HG02981 (cell line): ENCODE measurements at regions not wholly inside any gene's neighbourhood (a gene's known extent, or its start where the extent isn't known, plus 50 kb on each side); places are given as distances from the start of the nearest gene placed in this dataset.
"Not testable (repeated sequence)": the region's sequence is repeated elsewhere in the genome, so short reads cannot be mapped to it uniquely, and the experiment has no call there.

ENCODE experiments used
- ATAC-seq: cut with Tn5 transposase; IDR thresholded peaks from one replicate; pipeline ENCODE4 v1.9.1; 2021; ENCODE audit warnings: mild to moderate bottlenecking, moderate library complexity; ENCODE audit not compliant: unreplicated experiment

DNA sequence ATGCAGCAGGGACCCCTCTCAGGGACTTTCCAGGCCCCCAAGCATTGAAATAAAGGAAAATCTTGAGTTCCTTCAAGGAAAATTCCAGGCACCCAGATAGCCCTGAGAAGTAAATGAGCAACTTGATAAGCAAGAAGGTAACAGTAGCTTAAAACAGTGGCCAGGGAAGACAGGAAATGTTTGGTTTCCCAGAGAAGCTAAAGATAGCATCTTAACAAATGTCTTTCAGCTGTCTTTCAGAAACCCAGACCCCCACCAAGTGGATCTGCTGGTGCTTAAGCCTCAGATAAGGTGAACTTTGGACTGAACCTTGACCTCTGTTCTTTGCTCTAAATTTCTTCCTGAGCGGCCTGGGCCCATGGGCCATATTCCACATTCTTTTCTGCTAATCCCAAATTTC is 117.8 kb upstream of the CST7 start:
- ATAC-seq = no peak

DNA sequence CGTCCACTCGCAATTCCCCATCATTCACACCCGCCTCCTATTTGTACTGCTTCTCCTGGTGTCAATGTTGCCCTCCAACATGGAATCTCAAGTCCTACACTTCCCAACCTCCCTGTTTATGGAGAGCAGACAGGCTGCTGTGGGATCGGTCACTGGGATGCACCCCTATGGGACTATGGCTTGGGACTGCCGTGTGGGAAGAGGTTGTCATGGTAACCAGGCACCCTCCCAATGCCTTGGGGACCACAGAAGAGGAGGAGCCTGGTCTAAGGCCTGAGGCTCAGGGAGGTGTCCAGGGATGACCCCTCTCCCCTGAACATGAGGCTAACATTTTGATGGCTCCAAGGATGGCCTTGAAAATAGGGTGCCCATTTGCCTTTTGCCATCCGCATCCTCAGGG is 116.6 kb upstream of the CST7 start:
- no peak for ATAC-seq

DNA sequence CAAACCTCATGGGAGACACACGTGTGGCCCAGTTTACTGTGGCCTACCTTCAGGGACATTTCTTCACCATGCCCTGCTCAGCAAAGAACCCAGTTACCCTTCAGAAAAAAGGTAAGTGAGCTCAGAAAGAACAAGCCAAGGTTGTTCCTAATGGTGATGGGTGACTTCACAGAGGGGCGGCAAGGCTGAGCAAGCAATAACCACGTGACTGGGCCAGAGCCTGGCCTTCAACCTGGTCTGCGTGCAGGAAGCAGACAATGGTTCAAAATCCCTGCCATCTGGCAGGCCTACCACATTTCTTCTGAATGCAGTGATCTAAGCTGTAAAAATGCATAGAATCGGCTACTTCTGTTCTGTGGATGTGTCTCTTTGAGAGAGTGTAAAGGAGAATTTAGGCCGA is 115.5 kb upstream of the CST7 start:
- no peak for ATAC-seq

DNA sequence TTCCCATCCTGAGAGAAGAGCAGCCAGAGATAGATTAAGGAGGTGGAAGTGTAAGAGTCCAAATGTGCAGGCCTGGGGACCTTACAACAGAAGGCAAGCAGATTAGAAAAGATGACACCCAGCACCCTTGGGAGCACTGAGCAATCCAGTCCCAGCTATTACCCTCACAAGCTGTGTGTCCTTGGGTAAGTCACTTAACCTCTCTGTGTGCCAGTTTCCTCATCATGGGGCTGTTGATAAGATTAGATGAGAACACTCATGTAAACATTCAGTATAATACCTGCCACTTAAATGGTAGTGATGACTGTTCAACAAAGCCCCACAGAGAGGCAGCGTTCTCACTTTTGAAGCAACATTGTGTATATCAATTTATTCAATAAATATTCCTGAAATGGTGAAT is 114.8 kb upstream of the CST7 start:
- ATAC-seq = no peak

DNA sequence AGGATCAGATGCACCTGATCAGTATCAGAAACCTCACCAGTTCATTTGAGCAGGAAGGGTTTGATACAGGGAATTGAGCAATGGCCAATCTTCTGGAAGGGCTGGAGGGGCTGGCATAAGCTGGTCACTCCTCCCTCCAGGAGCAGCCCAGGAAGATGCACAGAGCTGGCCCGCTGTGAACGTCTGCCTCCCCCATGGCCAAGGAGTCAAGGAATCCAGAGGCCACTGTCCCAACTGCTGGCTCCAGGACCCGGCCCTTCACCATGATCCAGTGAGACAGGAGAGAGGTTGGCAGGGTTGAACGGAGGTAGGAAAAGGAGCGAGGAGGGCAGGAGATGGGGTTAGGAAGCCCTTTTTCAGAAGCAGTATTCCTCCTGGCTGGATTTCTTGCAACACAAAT is 113.9 kb upstream of the CST7 start:
- ATAC-seq = no peak

DNA sequence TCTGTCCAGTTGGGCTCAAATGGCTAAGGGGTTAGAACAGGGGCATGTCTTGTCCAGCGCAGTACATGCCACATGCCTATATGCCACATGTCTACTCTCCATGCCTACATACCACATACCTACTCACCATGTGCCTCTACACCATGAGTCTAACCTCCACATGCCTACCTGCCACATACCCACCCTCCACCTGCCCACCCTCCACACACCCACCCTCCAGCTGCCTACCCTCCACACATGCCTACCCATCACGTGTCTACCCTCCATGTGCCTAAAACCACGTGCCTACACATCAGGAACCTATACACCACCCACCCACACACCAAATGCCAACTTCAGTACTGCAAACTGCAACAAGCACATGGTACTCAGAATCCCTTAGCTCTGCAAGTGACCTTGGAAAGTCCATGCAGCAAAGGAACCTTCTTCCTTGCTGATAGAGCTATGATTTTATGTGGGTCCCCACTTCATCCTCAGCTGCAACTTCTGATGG is 113.0 kb upstream of the CST7 start:
- no peak for ATAC-seq

DNA sequence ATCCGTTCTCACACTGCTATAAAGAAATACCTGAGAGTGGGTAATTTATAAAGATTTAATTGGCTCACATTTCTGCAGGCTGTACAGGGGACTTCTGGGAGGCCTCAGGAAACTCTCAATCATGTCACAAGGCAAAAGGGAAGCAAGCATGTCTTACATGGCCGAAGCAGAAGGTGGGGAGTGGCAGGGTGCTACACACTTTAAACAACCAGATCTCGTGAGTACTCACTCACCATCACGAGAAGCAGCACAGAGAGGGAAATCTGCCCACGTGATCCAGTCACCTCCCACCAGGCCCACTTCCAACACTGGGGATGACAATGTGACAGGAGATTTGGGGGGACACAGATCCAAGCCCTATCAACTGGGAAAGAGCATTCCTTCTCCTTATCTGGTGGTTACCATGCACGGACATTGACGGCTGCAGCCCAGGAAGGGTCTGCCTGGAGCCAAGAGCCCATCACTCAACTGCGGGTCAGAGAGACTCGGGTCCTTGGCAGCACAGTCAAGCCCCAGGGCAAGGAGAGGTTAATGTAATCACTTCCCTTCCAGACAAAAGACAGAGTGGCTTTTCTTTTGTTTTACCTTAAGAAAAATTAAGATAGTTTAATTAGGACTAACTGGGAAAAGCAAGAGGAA is 112.3 kb upstream of the CST7 start:
- no peak for ATAC-seq

DNA sequence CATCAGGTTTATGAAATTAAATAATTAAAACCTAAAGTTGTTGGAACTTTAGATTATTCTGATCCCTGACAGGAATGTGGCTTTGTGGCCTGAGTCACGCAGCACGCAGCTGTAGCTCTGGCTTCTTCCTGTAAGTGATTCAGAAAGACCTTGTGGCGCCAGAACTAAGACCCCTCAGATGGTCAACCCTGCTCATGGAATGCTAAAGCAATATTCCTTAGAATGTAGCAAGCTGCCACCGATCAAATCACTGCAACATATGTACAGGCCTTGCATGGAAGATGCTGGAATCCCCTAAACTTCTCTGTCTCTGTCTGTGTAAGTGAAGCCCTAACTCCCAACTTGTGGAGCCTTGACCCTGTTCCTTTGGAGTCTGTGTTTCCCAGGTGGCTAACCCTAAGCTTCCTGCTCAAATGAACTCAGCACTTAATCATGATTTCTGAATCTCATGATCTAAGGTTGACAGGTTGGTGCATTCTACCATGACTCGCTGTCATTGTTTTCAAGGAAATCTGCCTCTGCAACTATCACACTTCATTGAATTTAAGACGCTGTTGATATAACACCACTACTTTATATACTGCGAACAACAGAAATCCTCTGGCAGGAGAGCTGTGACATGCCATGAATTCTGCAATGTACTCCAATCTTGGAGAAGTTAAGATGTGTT is 111.2 kb upstream of the CST7 start:
- ATAC-seq = no peak

DNA sequence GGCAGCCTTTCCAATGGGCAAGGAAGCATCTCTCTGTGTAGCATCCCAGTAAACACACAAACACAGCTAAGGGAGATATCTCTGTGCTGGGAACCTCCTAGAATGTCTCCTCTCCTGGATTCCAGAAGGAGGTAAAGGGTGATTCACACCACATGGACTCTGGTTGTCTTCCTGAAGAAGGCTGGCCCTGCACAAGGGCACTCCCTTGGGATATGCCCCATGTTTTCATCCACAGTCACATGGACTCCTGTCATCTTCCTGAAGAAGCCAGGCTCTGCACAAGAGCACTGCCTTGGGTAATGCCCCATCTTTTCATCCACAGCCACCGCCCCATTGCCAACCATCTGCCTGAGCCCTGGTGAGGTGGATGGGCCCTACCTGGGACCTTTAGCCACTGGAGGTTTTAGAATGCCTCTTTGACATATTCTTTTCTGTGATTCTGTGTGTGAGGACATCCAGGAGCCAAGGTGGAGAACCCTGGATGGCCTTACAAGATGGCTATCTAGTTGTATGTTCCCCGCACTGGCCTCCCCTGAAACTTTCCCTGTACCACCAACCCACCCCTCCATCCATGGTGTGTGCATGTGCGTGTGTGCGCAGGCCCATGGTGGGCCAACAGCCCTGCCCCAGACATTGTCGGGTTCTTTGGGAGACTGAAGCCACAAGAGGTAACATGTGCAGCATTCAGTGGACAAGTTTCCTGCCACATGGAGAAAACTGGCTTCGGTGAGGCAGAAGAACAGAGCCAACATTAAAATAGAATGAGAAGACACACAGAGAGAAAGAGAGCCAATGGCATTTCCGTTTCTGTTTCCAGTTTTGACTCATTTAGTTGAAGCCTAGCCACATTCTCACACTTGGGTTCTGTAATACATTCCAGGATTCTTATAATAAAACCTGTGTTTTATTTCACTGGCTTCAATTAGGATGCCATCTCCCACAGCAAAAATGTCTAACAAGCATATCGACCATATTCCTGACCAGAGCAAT is 110.2 kb upstream of the CST7 start:
- ATAC-seq = no peak

DNA sequence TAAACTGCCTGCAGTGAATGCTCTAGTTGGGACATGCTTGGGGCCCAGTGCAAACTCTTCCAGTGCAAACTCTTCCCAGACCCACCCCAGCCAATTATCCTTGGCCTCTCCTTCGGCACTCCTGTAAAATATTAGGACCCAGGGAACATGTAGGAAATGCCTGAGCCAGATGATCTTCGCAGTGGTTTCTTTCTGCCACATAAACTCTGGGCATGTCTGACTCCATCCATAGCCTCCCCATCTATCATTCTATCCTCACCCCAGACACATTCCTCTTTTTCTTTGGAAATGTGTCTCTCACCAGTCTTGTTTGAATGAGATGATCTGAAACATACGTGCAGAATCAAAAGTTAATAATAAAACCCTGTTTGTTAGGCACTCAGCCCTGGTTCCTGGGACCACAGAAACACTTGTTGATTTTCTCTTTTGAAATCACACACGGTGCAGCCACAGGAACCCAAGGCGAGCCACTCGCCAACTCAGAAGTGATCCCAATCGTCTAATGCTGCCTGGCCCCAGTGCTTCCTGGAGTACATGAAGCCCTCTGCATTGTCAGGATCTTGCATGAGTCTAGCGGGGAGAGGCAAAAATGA is 108.9 kb upstream of the CST7 start:
- ATAC-seq = no peak

DNA sequence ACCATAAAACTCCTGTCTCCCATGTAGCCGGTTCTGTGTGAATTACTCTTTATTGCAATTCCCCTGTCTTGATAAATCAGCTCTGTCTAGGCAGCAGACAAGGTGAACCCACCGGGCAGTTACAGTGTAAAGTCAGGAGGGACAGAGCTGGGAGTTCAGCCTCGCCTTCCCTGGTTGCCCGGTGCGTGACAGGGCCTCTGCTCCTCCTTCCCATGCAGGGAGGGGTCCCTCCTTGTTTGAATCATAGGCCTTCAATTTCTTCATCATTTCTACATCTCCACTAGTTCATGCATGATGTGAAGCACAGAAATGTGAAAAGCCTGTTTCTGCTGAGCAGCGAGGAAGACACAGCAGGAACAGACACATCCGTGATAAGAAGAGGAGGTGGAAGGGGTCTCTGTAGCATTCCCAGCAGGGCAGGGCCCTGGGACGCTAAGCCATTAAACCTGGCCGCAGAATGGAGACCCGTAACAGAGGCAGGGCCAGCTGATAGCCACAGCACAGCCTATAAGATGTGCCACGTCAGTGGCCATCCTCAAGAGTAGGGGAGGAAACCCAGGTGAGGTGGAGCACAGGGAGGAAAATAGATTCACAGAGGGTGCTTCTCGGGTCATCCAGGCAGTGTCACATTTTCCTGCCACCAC is 106.7 kb upstream of the CST7 start:
- no peak for ATAC-seq

DNA sequence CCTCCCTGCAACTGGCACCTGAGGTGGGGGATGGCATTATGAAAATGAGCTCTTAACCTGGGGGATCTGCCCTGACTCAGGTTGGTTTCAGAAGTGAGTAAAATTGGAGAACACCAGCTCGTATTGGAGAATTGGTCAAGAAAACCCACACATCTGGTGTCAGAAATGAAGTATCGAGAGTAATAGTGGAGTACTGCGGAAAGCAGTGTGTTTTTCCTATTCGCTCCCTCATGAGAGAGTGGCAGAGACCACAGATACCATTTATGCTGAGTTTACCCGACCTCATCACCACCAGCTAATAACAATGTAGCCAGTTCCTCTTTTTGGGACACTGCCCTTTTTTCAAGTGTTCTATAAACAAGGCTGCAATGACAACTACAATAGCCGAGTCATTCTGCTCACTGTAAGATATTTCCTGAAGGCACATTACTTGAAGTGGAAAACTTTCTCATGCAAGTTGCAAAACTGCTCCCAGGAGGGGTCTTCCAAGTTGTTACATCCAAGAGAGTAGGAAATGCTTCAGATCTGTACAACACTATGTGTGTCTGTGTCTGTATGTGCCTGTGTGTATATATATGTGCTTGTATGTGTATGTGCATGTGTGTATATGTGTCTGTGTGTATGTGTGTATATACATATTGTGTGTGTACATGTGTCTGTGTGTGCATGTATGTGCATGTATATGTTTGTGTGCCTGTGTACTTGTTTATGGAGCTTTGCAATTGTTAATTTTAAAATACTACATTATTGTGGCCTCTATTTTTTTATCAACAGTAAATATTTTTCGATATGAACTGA is 106.0 kb upstream of the CST7 start:
- ATAC-seq = peak; percentile 87

DNA sequence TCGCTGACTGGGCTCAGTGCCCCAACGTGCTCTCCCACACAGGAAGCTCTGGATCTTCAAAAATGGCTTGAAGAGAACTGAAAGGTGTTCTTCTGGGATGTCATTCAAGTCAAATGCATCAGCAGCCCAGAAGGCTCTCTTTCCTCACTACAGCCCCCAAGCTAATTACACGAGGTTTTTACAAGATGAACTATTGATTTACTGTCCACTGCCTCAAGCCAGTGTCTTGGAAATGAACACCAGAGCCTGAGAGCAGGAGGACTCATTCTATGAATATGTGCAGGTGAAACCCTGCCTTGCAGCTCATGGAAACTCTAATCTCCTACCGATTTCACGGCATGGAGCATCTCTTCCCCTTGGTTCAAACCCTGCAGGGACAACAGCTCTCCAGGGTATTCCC is 98.9 kb upstream of the CST7 start:
- no peak for ATAC-seq

DNA sequence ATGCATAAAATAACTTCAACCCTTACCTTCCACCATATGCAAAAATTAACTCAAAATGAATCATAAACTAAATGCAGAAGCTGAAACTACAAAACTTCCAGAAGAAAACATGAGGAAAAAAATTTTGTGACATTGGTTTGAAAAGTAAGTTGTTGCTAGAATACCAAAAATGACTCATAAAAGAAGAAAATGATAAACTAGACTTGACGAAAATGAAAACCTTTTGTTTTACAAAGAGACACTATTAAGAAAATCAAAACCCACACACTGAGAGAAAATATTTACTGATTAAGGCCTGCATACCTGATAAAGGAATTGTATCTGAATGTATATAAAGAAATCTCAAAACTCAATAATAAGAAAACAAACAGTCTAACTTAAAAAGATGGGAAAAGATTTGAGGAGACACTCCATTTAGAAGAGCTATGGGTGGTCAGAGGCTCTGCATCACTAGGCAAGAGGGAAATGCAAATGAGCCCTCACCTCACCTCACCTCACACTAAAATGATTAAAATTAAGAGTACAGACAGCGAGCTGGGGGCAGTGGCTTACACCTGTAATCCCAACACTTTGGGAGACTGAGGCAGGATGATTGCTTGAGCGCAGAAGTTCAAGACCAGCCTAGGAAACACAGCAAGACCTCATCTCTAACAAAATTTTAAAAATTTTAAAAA is 97.6 kb upstream of the CST7 start:
- ATAC-seq = peak; percentile 51

DNA sequence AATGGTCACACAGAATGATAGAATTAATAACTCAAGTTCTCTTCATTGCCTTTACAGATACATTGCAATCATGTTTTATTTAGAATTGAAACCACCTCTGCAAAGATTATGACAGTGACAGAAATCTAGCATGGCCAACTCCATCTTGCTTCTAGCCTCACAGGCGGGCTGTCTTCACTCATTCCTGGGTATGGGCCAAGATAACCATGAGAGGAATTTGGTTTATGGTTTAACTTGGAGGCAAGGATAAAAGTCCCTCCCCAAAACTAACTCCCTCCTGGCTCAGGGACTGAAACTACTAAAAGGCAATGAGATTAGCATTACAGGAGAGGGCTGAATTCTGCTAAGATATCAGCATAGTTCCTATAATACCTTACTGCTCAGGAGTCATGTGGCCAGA is 95.2 kb upstream of the CST7 start:
- ATAC-seq = no peak

DNA sequence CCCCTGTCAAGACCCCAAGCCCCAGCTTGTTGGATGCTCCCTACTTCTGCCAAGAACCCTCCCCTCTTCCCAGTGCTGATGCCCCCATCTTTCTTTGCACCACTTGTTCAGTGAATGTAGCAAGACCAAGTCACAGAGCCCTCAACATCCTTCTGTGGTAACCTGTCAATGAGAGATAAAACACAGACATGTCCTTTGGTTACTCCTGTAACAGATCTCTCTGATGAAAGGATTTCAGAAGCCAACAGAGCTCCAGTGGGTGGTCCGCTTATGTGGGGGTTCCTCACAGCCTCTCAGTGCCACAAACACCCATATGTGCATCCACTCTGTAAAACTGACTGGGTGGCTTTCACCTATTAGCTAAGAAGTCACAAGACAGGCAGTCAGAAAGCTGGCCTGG is 93.2 kb upstream of the CST7 start:
- no peak for ATAC-seq

DNA sequence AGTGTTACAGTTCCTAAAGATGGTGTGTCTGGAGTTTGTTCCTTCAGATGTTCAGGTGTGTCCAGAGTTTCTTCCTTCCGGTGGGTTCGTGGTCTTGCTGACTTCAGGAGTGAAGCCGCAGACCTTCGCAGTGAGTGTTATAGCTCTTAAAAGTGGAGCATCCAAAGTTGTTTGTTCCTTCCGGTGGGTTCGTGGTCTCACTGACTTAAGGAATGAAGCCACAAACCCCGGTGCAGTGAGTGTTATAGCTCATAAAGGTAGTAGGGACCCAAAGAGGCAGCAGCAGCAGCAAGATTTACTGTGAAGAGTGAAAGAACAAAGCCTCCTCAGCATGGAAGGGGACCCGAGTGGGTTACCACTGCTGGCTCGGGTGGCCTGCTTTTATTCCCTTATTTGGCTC is 90.6 kb upstream of the CST7 start:
- ATAC-seq = not testable (repeated sequence)

DNA sequence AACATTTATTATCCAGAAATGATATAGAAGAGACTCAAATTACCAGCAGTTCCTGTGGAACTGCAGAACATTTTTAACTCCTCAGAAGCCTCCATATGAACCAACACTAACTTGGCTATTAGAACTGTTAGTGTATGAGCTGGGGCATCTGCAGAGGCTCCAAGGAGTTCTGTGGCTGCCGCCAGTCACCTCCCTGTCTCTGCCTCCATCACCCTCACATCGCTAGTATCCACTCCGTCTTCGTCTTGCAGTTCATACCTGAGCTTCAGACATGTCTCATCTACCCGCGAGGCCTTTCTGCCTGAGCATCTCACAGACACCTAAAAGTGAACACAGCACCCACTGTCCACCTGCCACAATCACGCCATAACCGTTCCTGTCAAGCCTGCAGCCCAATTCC is 89.5 kb upstream of the CST7 start:
- no peak for ATAC-seq

DNA sequence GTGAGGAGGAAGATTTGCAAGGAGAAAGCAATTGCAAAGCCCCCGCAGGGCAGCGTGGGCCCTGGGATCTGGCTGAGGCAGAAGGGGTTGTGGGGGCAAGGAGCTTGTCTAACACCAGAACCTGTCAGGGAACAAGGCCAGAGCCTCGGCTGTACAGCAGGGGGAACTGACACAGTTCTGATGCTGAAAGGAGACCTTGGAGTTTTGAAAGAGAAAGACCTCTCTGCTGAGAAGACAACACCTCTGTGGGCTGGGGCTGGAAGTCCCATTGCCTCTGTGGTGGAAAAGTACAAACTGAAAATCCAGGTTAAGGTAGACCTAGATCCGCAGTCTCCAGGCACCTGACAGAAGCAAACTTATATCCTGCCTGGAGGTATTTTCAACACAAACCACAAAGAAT is 86.9 kb upstream of the CST7 start:
- no peak for ATAC-seq
